HG02642 (cell line): ENCODE measurements at regions not wholly inside any gene's neighbourhood (a gene's known extent, or its start where the extent isn't known, plus 50 kb on each side); places are given as distances from the start of the nearest gene placed in this dataset.

Experiments
- ATAC-seq: cut with Tn5 transposase; IDR thresholded peaks from one replicate; pipeline ENCODE4 v1.9.1; 2021; ENCODE audit warnings: mild to moderate bottlenecking; ENCODE audit not compliant: unreplicated experiment, poor library complexity

DNA sequence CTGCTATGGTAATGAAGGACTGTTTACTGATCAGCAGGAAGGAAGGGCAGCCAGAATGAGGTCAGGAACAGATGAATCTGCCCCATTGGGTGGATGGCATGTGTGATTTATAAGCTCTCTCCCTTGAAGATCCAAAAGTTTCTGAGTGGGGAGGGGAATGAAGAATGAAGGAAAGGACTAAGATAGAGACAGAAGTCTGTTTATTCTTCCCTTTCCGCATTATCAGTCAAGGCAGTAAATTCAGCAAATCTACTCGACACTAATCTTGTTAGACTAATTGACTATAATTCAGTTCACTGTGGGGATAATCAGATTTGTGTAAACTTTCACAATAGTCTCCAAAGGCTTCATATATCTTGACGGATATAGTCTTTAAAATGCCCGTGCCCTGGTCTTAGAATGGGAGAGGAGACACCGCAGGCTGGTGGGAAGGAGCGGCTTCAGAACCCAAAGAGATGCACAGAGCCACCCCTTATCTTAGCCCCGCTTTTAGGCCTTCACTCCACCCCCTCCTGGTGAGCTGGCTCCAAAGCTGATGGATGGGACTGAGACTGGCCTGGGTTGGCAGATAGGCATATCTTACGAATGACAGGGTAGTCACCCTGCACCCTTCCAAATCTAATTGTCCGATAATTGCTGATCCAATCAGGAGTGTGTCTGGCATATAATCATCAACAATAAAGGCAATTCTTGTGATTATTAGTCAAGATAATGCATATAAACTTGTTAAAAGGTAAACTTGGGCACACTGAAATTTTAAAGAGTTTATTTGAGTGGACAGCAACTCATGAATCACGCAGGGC, 76.0 kb upstream of the PPM1J start:
- ATAC-seq: no peak

DNA sequence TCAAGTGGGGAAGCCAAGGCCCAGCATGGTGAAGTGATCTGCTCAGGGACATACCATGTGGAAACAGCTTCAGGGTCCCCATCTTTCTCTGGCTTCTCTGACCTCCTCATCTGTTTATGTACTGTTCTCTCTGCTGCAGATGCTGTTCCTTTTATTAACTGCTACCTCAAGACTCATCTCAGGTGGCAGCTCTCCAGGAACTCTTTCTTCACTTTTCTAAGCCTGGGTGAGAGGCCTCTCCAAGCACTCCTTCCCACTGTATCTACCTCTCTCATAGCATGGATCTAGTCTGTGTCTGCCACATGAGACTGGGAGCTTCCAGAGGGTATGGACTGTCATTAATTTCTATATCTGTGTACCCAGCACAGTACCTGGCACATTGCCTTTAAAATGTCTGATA, 73.4 kb upstream of the PPM1J start:
- ATAC-seq: no peak

DNA sequence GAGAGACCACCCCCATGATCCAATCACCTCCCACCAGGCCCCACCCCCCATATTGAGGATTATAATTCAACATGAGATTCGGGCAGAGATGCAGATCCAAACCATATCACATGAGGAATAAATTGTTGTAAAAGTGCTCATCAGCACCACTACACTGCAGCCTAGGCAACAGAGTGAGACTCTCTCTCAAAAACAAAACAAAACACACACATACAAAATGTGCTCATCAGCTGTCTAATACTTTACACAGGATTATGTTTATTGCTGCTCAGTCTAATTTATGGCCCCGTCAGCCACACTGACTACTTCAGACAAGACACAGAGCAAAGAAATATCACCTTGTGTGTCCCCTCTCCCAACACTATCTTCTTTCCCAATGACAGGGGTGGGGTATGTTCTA, 72.9 kb upstream of the PPM1J start:
- no peak for ATAC-seq

DNA sequence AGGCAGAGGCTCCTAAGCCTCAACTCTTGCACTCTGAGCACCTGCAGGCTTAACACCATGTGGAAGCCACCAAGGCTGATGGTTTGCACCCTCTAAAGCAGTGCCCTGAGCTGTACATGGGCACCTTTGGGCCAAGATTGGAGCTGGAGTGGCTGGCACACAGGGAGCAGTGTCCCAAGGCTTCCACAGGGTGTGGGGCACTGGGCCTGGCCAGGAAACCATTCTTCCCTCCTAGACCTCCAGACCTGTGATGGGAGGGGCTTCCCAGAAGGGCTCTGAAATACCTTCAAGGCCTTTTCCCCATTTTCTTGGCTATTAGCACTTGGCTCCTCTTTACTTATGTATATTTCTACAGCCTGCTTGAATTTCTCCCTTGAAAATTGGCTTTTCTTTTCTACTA, 67.9 kb upstream of the PPM1J start:
- no peak for ATAC-seq

DNA sequence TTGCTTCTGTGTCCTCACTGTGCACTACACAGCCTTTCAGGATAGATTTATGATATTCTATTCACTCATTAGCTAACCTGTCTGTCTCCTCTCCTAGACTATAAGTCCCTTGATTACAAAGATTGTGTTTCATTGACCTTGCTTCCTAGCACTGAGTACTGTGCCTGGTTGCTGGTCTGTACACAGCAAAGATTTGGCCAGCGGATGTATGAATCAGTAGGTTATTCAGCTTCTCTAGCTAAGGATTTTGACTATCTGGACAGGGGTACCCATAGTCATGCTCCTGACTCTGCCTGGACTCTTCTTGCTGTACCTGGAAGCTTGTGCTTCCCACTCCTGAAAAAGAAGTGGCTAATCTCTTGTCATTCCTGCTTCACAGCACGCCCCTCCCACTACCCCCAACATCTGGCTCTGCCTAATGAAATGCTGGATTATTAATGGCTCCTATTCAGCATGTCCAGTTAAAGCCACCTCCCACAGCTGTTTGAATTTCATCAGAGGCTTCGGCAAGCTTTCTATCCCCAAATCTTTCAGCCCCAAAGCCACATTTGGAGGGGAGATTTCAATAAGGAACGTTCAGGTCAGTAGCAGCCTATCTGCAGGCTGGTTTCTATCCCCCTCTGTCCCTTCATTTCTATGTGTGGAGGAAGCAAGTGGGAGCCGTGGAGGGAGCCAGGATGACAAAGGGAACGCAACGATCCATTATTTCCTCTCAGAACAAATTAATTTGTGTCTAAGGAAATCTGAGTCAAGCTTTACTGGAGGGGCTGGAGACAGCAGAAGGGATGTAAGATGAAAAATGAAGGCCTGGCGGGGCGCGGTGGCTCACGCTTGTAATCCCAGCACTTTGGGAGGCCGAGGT, 64.8 kb upstream of the PPM1J start:
- ATAC-seq: no peak

- no peak for ATAC-seq
These were observed 63.0 kb upstream of the PPM1J start for GRCh38 chr1:112778137-112778536.

GRCh38 chr1:112776688-112777087, 61.6 kb upstream of the PPM1J start:
- ATAC-seq: no peak

GRCh38 chr1:112772781-112773180, 57.6 kb upstream of the PPM1J start:
- no peak for ATAC-seq

GRCh38 chr1:112770724-112771123, 55.6 kb upstream of the PPM1J start:
- no peak for ATAC-seq

DNA sequence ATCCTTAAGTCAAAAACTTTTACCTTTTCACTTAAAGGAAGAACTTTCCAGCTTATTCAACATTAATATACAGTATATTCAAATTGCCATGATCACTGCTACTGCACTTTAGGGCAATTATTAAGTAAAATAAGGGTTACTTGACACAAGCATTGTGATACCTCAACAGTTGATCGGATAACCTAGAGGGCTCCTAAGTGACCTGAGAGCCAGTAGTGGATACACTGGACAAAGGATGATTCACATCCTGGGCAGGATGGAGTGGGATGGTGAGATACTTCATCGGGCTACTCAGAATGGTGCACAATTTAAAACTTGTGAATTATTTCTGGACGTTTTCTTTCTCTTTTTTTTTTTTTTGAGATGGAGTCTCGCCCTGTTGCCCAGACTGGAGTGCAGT, 54.5 kb upstream of the PPM1J start:
- ATAC-seq: no peak

GRCh38 chr1:112767646-112768045, 52.5 kb upstream of the PPM1J start:
- no peak for ATAC-seq
